Right lobe of liver (tissue), 6 donors: ENCODE measurements at regions not wholly inside any gene's neighbourhood (a gene's known extent, or its start where the extent isn't known, plus 50 kb on each side); places are given as distances from the start of the nearest gene placed in this dataset.

Experiments
- ATAC-seq, 4 donors: fragments of 200-7000 bp; cut with Tn5 transposase; one replicate each; pipeline ENCODE4 v1.9.1; 2020; ENCODE audit warnings: mild to moderate bottlenecking in 4 of 4, moderate library complexity in 4 of 4
- DNase-seq, 3 donors: peaks; one replicate each; pipeline ENCODE4 v3.0.0-alpha.2; 2020
- H3K27ac ChIP-seq, 3 donors: fragments of 200-600 bp; one replicate each; pipeline ENCODE4 v1.8.0; 2022
- H3K27me3 ChIP-seq, 2 donors: fragments of 200-600 bp; one replicate each; pipeline ENCODE4 v1.8.0; 2022
- H3K36me3 ChIP-seq, 4 donors: fragments of 200-600 bp; sonication (generic) in 1 of 4; one replicate each; pipeline versions ENCODE4 v1.5.1 to v1.8.0; 2017 to 2022; ENCODE audit warnings: control low read depth in 1 of 4
- H3K4me1 ChIP-seq, 4 donors: fragments of 200-600 bp; sonication (generic) in 1 of 4; one replicate each; pipeline versions ENCODE4 v1.5.1 to v1.8.0; 2017 to 2022; ENCODE audit warnings: control low read depth in 1 of 4
- H3K4me3 ChIP-seq, 3 donors: fragments of 200-600 bp; one replicate each; pipeline ENCODE4 v1.8.0; 2022
- H3K9me3 ChIP-seq, 4 donors: fragments of 200-600 bp; sonication (generic) in 1 of 4; one replicate each; pipeline versions ENCODE4 v1.5.1 to v1.8.0; 2017 to 2022; ENCODE audit warnings: control low read depth in 1 of 4
- POLR2A ChIP-seq: fragments of 450-650 bp; IDR thresholded peaks from one replicate; pipeline ENCODE4 v1.6.1; 2017; ENCODE audit warnings: antibody characterized with exemption, mild to moderate bottlenecking
- WGBS: methylation state at CpG from one replicate; pipeline ENCODE4 v1.1.6; 2018; ENCODE audit warnings: low coverage, low lambda C conversion rate; ENCODE audit not compliant: insufficient coverage; ENCODE audit errors: missing lambda C conversion rate; 5-methylcytosine and 5-hydroxymethylcytosine counted together
- intact Hi-C, 2 donors: fragments of 100-400 bp; cut with DNase I; formaldehyde crosslinking; loops; one replicate each; pipeline versions ENCODE4 v1.11.2 to v1.14.1; 2022
- TF ChIP-seq, protein P1 (sequence below), 4 donors: fragments of 200-600 bp in 3 of 4; fragments of 450-650 bp in 1 of 4; IDR thresholded peaks; one replicate each; pipeline versions ENCODE4 v1.5.1 to v1.8.0; 2016 to 2022; ENCODE audit warnings: antibody characterized with exemption in 4 of 4, mild to moderate bottlenecking in 2 of 4
- donor health status: DM: no; HTN: yes; CAD: no.
- donor health status: DM: no; HTN: no; CAD: no.
- donor health status: DM: no; HTN: no; CAD: no.
- donor health status: DM: no; HTN: yes; CAD: no.
- donor health status: DM: no; HTN: yes; CAD: no.

DNA sequence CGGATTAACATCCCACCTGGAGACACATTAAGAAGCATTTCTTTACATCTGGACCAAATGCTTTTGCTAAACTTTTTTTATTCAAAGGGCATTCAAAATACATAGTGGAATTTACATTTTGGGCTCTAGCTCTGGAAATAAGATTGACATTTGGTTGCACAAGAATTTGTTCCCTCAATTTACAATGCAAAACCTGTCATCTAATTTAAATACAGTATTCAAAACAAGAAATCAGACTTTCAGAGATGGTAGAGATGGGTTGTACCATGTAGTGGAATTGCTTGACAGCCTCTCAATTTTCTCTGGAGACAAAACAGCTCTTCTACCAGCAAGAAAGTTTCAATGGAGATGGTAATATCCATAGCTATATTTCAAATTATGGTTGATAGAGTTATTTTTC is 275.8 kb downstream of the ATP23 start:
- H3K9me3 ChIP-seq, result no peaks in the 10 kb centered on the region
- no peaks in the 10 kb centered on the region for H3K36me3 ChIP-seq
- TF ChIP-seq, protein P1, sequence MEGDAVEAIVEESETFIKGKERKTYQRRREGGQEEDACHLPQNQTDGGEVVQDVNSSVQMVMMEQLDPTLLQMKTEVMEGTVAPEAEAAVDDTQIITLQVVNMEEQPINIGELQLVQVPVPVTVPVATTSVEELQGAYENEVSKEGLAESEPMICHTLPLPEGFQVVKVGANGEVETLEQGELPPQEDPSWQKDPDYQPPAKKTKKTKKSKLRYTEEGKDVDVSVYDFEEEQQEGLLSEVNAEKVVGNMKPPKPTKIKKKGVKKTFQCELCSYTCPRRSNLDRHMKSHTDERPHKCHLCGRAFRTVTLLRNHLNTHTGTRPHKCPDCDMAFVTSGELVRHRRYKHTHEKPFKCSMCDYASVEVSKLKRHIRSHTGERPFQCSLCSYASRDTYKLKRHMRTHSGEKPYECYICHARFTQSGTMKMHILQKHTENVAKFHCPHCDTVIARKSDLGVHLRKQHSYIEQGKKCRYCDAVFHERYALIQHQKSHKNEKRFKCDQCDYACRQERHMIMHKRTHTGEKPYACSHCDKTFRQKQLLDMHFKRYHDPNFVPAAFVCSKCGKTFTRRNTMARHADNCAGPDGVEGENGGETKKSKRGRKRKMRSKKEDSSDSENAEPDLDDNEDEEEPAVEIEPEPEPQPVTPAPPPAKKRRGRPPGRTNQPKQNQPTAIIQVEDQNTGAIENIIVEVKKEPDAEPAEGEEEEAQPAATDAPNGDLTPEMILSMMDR (IDR thresholded peaks at IDR 0.05), result no peak
- no peak for TF ChIP-seq POLR2A
- no peaks in the 10 kb centered on the region for H3K27me3 ChIP-seq
- intact Hi-C loops, result no loop called here
- H3K4me3 ChIP-seq, result no peak overlapping the region
- no peaks in the 10 kb centered on the region for H3K4me1 ChIP-seq
- no peak for DNase-seq
- WGBS, result 46% methylated on average over 1 of the region's 1 CpG
- no peak overlapping the region for H3K27ac ChIP-seq
- ATAC-seq, result no peak

DNA sequence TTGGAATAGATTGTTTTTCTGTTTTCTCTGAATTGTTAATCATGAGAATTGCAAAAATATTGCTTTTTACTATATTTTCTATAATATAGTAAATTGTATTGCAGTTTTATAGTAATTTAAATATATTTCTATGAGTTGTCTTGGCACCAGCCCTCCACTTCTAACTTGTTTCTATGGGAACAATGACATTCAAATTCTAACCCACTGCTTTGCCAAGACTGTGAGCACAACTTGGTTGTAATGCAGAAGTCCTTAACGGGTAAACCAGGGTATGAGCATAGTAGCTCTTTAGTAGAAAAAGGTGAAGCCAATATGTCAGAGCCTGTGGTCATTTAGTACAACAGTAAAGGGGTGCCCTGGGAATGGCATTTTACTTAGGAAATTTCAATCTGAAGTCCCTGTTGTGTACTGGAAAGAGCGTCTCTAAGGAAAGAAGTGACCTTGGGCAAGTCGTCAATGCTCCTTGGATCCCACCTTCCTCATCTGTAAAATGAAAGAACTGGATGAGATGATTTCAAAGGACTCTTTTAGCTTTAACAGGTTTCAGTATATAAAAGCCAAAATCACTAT is 283.3 kb downstream of the ATP23 start:
- Histone ChIP-seq H3K36me3 (no peaks in the 10 kb centered on the region), H3K27me3 (no peaks in the 10 kb centered on the region), H3K4me1 (no peaks in the 10 kb centered on the region), H3K9me3 (no peaks in the 10 kb centered on the region), H3K27ac (no peak overlapping the region), H3K4me3 (no peak overlapping the region)
- no peak for TF ChIP-seq POLR2A
- TF ChIP-seq, protein P1 (IDR thresholded peaks at IDR 0.05), result no peak
- WGBS, result 51% methylated on average over 3 of the region's 3 CpGs
- ATAC-seq, result no peak
- intact Hi-C loops, result no loop called here
- no peak for DNase-seq

DNA sequence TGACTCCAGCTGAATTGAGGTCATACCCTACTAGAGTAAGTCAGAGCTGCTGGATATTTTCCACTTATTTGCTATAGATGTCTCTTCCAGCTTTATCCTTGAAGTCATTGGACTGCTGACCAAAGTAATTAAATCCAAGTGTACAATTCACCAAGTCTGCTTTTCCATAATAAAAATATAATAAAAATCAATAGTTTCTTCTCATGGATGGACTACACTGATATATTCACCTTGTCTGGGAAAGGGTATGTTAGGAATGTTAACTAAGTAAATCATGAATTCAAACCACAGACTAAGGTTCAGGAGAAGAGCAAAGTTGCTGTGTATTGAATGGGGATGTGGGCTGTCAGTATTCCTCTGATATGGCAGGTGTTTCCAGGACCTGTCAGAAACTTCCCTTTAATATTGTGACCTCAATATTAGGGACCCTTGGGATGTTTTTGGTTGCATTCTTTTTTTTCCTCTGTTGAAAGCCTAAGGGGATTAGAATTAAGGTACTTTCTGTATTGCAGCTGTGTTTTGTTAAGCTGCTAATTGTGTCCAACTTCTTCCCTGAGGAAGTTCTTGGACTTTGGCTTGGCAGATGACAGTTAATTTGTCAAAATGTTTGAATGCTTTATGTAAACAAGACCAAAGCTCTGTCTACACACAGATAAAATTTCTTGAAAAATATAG is 284.0 kb downstream of the ATP23 start:
- ATAC-seq, result no peak
- DNase-seq, result no peak
- intact Hi-C loops, result no loop called here
- H3K27me3 ChIP-seq, result no peaks in the 10 kb centered on the region
- H3K4me1 ChIP-seq, result no peaks in the 10 kb centered on the region
- no peak overlapping the region for H3K4me3 ChIP-seq
- no peak overlapping the region for H3K27ac ChIP-seq
- no peaks in the 10 kb centered on the region for H3K36me3 ChIP-seq
- H3K9me3 ChIP-seq, result no peaks in the 10 kb centered on the region
- TF ChIP-seq, protein P1 (IDR thresholded peaks at IDR 0.05), result no peak
- no peak for TF ChIP-seq POLR2A

DNA sequence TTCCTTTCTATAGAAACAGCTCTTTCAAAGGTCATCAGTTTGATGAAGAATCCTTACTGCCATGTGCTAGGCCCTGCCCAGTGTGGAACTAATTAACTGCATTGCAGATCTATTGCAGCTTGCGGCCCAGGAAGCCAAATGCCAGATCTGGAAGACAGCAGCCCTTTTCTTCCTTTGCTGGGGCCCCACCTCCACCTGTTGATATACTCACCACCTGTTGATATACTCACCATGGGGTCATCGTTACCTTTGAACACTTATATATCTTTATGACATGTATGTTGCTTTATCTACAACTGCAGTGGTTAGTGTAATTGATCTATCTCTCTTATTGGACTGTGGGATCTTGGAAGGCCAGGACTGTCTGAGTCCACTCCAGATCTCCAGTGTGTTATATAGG is 292.5 kb downstream of the ATP23 start:
- no peak for DNase-seq
- ATAC-seq, result no peak

More for the DNA sequence above, 292.5 kb downstream of the ATP23 start:
- no peak overlapping the region for H3K4me3 ChIP-seq
- no peak for TF ChIP-seq POLR2A
- TF ChIP-seq, protein P1 (IDR thresholded peaks at IDR 0.05), result no peak
- no peak overlapping the region for H3K27ac ChIP-seq
- 80% methylated on average over 1 of the region's 2 CpGs for whole genome bisulfite sequencing
- no peaks in the 10 kb centered on the region for H3K36me3 ChIP-seq
- H3K27me3 ChIP-seq, result no peaks in the 10 kb centered on the region
- H3K9me3 ChIP-seq, result no peaks in the 10 kb centered on the region
- no peaks in the 10 kb centered on the region for H3K4me1 ChIP-seq
- intact Hi-C loops, result no loop called here
